Endothelial cell of umbilical vein (primary cell): ENCODE measurements at regions not wholly inside any gene's neighbourhood (a gene's known extent, or its start where the extent isn't known, plus 50 kb on each side); places are given as distances from the start of the nearest gene placed in this dataset.

Experiments used
- BruUV-seq: library from RNA; stranded (reverse); fragments of 400-500 nt; replicated peaks from 2 replicates; lab custom pipeline; 2021; lab: Mats Ljungman, UMichigan
- CTCF ChIA-PET: fragments of 300-600, 350-600 bp; sonication (Branson Sonifier 250); formaldehyde crosslinking; loops from one replicate; lab custom pipeline; 2021; ENCODE audit warnings: antibody characterized with exemption, inconsistent platforms; lab: Charles Lee
- POLR2A ChIA-PET: fragments of 300-600, 350-600 bp; sonication (Branson Sonifier 250); formaldehyde crosslinking; loops from one replicate; lab custom pipeline; 2021; ENCODE audit warnings: antibody characterized with exemption, inconsistent platforms; lab: Charles Lee
- DNase-seq: peaks from one replicate; pipeline ENCODE4 v3.0.0-alpha.2; 2011; ENCODE audit warnings: low read depth, low spot score
- FAIRE-seq: peaks from 2 replicates; lab custom pipeline; 2011; peaks lifted over from hg19 to GRCh38; lab: Jason Lieb, UNC
- H2AFZ ChIP-seq: 2 replicates; pipeline ENCODE4 v1.6.0; 2012; ENCODE audit warnings: low read depth, low read length, control low read depth, inconsistent platforms
- H3K27ac ChIP-seq: 2 replicates; pipeline ENCODE4 v1.5.1; 2011; ENCODE audit warnings: low read depth, mild to moderate bottlenecking, control low read depth, low read length, moderate library complexity; ENCODE audit not compliant: insufficient read depth
- H3K27me3 ChIP-seq, 2 experiments: 2 replicates each; pipeline versions ENCODE4 v1.6.0 to v1.6.1; 2011; ENCODE audit warnings: low read length in 2 of 2, mixed read lengths in 1 of 2; ENCODE audit not compliant: control insufficient read depth in 2 of 2, insufficient read depth in 2 of 2
- H3K36me3 ChIP-seq, 2 experiments: 2 replicates in 1 of 2; 3 replicates in 1 of 2; pipeline ENCODE4 v1.5.1; 2011; ENCODE audit warnings: low read length in 2 of 2, mild to moderate bottlenecking in 1 of 2, moderate library complexity in 1 of 2; ENCODE audit not compliant: control insufficient read depth in 2 of 2, insufficient read depth in 2 of 2; ENCODE audit errors: extremely low read depth in 1 of 2
- H3K4me1 ChIP-seq: 3 replicates; pipeline ENCODE4 v1.5.1; 2011; ENCODE audit warnings: mild to moderate bottlenecking, low read length; ENCODE audit not compliant: control insufficient read depth, insufficient read depth; ENCODE audit errors: extremely low read depth
- H3K4me2 ChIP-seq: 2 replicates; pipeline ENCODE4 v1.6.1; 2011; ENCODE audit warnings: low read length, control low read depth, mixed read lengths; ENCODE audit not compliant: insufficient read depth
- H3K4me3 ChIP-seq, 3 experiments: fragments of 200-600 bp in 1 of 3; sonication (generic), shearing (Covaris generic) in 1 of 3; replicated peaks in 1 of 3; 2 replicates each; pipeline ENCODE4 v1.5.1; 2011 to 2016; ENCODE audit warnings: control low read depth in 3 of 3, low read length in 3 of 3, mild to moderate bottlenecking in 2 of 3, inconsistent platforms in 1 of 3, low read depth in 1 of 3, moderate library complexity in 1 of 3; ENCODE audit not compliant: insufficient read depth in 1 of 3
- H3K79me2 ChIP-seq: 2 replicates; pipeline ENCODE4 v1.6.0; 2012; ENCODE audit warnings: low read length, inconsistent platforms; ENCODE audit not compliant: control insufficient read depth, insufficient read depth
- H3K9ac ChIP-seq: replicated peaks from 2 replicates; pipeline ENCODE3; 2011; ENCODE audit warnings: low read length, control low read depth; ENCODE audit not compliant: insufficient read depth; ENCODE audit errors: extremely low read depth
- H3K9me1 ChIP-seq: replicated peaks from 3 replicates; pipeline ENCODE4 v1.6.0; 2011; ENCODE audit warnings: mild to moderate bottlenecking, low read length; ENCODE audit not compliant: control insufficient read depth, insufficient read depth; ENCODE audit errors: extremely low read depth
- H3K9me3 ChIP-seq: replicated peaks from 2 replicates; pipeline ENCODE4 v1.5.1; 2012; ENCODE audit warnings: low read length, inconsistent platforms; ENCODE audit not compliant: control insufficient read depth, insufficient read depth
- H4K20me1 ChIP-seq: replicated peaks from 2 replicates; pipeline ENCODE3; 2011; ENCODE audit warnings: mild to moderate bottlenecking, low read length; ENCODE audit not compliant: control insufficient read depth, insufficient read depth; ENCODE audit errors: extremely low read depth
- EZH2 ChIP-seq: IDR thresholded peaks from 2 replicates; pipeline ENCODE4 v1.6.1; 2012; ENCODE audit warnings: borderline replicate concordance, low read depth, mild to moderate bottlenecking, moderate library complexity, low read length, inconsistent platforms; ENCODE audit not compliant: severe bottlenecking
- FOS ChIP-seq: IDR thresholded peaks from 2 replicates; pipeline ENCODE4 v1.6.1; 2011; ENCODE audit warnings: mild to moderate bottlenecking, low read length, moderate library complexity, borderline replicate concordance; ENCODE audit not compliant: insufficient read depth
- GATA2 ChIP-seq: IDR thresholded peaks from 2 replicates; pipeline ENCODE4 v1.7.0; 2011; ENCODE audit warnings: low read depth, mild to moderate bottlenecking, moderate library complexity, mixed read lengths, low read length; ENCODE audit not compliant: insufficient read length, insufficient read depth
- JUN ChIP-seq: IDR thresholded peaks from 2 replicates; pipeline ENCODE4 v1.6.1; 2011; ENCODE audit warnings: borderline replicate concordance, low read depth; ENCODE audit not compliant: insufficient read length, insufficient read depth
- MYC ChIP-seq: IDR thresholded peaks from one replicate; pipeline ENCODE4 v1.6.1; 2011; ENCODE audit warnings: mild to moderate bottlenecking, low read depth, low read length
- POLR2A ChIP-seq: IDR thresholded peaks from 2 replicates; pipeline ENCODE4 v1.6.1; 2012; ENCODE audit warnings: low read depth, mild to moderate bottlenecking, control low read depth, low read length
- POLR2AphosphoS5 ChIP-seq: IDR thresholded peaks from 2 replicates; pipeline ENCODE4 v1.6.1; 2012; ENCODE audit warnings: low read depth, mild to moderate bottlenecking, control low read depth, low read length, moderate library complexity; ENCODE audit not compliant: insufficient read depth
- dilution Hi-C: fragments of 300-500 bp; cut with MboI; formaldehyde crosslinking; loops from one replicate; pipeline ENCODE4 v1.15.0; 2019; ENCODE audit warnings: low sequenced_read_pairs; ENCODE audit not compliant: extremely low pct_ligation_motif_present
- intact Hi-C: fragments of 100-400 bp; cut with micrococcal nuclease; formaldehyde crosslinking; loops from one replicate; pipeline ENCODE4 v1.10.0; 2022
- TF ChIP-seq, protein P1 (sequence below), 2 donors: IDR thresholded peaks; 1 replicate in 1 of 2; 2 replicates in 1 of 2; pipeline ENCODE4 v1.5.1; 2011; ENCODE audit warnings: low read length in 2 of 2, mild to moderate bottlenecking in 2 of 2, moderate library complexity in 2 of 2, control low read depth in 1 of 2, inconsistent platforms in 1 of 2, low read depth in 1 of 2; ENCODE audit not compliant: insufficient read depth in 1 of 2; ENCODE audit errors: extremely low read depth in 1 of 2
- TF ChIP-seq, protein P2 (sequence below): IDR thresholded peaks from 2 replicates; pipeline ENCODE4 v1.6.1; 2011; ENCODE audit not compliant: insufficient read depth, insufficient read length

DNA sequence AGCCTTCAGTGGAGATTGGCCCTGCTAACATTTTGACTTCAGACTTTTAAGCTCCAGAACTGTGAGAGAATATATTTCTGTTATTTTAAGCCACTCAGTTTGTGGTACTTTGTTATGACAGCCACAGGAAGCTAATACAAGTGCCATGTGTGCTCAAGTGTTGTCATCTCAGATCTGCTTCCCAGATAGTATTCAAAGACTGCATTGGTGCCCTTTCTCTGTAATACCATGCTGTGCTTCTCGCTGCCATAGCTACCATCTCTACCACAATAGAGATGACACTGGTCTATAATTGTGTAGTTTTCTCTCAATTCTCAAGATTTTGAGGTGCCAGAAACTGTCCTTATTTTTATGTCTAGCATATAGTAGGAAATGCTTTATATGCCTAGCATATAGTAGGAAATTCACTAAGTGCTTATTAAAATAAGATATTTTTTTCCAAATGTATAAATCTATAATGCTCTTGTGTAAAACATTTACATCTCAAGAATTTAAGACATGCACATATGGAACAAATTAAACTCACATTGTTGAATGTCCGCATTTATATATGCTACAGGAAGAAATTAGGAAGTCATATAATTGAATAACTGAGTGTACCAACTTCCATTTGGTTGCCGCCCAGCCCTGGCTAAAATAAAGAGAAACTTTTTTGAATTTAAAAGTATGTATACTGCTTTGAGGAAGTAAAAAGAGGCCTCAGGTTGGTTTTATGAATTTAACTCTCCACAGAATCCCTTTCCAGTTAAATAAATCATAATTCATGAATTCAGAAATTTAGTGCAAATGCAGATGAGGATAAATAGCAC lies 77.6 kb downstream of the TPBG start:
- Histone ChIP-seq H3K36me3 (no peaks in the 10 kb centered on the region), H2AFZ (no peak overlapping the region), H3K27me3 (no peaks in the 10 kb centered on the region), H3K27ac (no peak overlapping the region), H3K4me3 (no peak overlapping the region), H3K79me2 (no peaks in the 10 kb centered on the region), H3K9me3 (no peaks in the 10 kb centered on the region), H3K4me2 (no peak overlapping the region), H3K9me1 (no peaks in the 10 kb centered on the region), H3K9ac (no peak overlapping the region), H3K4me1 (no peaks in the 10 kb centered on the region), H4K20me1 (no peaks in the 10 kb centered on the region)
- intact Hi-C loops = no loop called here
- ChIA-PET POLR2A (no interaction called here), CTCF (no interaction called here)
- BruUV-seq = no TSS peak
- FAIRE-seq (no peak), DNase-seq (no peak)
- dilution Hi-C loops = no loop called here
- no peak for TF ChIP-seq JUN
- TF ChIP-seq, protein P1, sequence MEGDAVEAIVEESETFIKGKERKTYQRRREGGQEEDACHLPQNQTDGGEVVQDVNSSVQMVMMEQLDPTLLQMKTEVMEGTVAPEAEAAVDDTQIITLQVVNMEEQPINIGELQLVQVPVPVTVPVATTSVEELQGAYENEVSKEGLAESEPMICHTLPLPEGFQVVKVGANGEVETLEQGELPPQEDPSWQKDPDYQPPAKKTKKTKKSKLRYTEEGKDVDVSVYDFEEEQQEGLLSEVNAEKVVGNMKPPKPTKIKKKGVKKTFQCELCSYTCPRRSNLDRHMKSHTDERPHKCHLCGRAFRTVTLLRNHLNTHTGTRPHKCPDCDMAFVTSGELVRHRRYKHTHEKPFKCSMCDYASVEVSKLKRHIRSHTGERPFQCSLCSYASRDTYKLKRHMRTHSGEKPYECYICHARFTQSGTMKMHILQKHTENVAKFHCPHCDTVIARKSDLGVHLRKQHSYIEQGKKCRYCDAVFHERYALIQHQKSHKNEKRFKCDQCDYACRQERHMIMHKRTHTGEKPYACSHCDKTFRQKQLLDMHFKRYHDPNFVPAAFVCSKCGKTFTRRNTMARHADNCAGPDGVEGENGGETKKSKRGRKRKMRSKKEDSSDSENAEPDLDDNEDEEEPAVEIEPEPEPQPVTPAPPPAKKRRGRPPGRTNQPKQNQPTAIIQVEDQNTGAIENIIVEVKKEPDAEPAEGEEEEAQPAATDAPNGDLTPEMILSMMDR (IDR thresholded peaks at IDR 0.05; ENCODE audit: extremely low read depth in 1 of 2, insufficient read depth in 1 of 2, low read depth in 1 of 2, low read length in 2 of 2) = no peak
- TF ChIP-seq EZH2 = no peak
- no peak for TF ChIP-seq POLR2AphosphoS5
- TF ChIP-seq FOS = no peak
- no peak for TF ChIP-seq GATA2
- TF ChIP-seq, protein P2, sequence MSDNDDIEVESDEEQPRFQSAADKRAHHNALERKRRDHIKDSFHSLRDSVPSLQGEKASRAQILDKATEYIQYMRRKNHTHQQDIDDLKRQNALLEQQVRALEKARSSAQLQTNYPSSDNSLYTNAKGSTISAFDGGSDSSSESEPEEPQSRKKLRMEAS = no peak
- TF ChIP-seq MYC = no peak
- TF ChIP-seq POLR2A = no peak
